NOMO-1 (cell line): ENCODE measurements at regions not wholly inside any gene's neighbourhood (a gene's known extent, or its start where the extent isn't known, plus 50 kb on each side); places are given as distances from the start of the nearest gene placed in this dataset.
"Not testable (repeated sequence)": the region's sequence is repeated elsewhere in the genome, so short reads cannot be mapped to it uniquely, and the experiment has no call there.

ENCODE experiments used
- DNase-seq, 2 experiments: peaks; one replicate each; lab custom pipeline; 2025; ENCODE audit not compliant: unreplicated experiment in 2 of 2; lab: John Stamatoyannopoulos, UW

- no peak for DNase-seq
These were observed 224.5 kb upstream of the CHAC2 start for GRCh38 chr2:53543083-53543482.

- DNase-seq = no peak
These were observed 230.8 kb upstream of the CHAC2 start for GRCh38 chr2:53536583-53537361.

DNA sequence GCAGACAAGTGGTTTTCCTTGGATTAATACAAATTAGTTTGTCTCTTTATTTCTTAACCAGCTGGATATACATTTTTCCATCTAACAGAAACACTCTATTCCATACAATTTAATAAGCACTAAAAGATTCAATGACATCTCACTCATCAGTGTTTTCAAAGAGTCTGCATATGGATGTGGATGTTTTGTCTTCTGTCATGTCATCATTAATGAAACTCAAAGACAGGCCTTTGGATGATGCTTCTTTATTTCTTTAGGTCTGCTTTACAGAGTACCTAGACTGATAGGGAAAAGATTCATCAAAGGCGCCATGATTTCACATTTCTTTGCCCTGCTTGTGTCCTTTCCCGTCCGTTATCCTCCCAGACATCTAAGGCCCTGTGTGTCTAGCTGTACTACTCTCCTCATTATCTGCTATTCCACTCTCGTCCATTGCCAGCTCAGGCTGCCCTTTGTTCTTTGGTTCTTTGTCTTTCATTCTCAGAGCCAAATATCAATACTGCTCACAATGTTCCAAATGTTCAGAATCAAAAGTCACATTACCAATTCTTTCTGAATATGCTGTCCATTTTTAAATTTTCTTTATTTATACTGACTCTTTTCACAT is 232.3 kb upstream of the CHAC2 start:
- no peak for DNase-seq

- DNase-seq = no peak
These were observed 237.5 kb upstream of the CHAC2 start for GRCh38 chr2:53530126-53530525.

DNA sequence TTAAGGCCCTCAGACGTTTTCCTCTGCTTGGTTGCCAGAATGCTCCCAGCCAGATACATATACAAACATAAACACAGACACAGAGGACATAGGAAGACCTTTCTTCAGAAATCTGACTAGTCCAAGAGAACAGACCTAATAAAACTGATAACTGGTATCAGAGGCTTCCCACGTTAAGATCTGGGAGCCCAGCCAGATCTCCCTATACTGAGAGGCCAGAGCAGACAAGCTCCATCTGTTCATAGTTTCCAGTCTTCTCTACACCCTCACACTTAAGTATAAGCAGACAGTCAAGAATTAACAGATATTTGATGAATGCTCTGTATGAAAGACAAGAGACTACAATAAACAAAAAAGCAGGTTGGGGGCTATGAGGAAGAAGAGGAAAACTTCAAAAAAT is 240.5 kb upstream of the CHAC2 start:
- DNase-seq = no peak

DNA sequence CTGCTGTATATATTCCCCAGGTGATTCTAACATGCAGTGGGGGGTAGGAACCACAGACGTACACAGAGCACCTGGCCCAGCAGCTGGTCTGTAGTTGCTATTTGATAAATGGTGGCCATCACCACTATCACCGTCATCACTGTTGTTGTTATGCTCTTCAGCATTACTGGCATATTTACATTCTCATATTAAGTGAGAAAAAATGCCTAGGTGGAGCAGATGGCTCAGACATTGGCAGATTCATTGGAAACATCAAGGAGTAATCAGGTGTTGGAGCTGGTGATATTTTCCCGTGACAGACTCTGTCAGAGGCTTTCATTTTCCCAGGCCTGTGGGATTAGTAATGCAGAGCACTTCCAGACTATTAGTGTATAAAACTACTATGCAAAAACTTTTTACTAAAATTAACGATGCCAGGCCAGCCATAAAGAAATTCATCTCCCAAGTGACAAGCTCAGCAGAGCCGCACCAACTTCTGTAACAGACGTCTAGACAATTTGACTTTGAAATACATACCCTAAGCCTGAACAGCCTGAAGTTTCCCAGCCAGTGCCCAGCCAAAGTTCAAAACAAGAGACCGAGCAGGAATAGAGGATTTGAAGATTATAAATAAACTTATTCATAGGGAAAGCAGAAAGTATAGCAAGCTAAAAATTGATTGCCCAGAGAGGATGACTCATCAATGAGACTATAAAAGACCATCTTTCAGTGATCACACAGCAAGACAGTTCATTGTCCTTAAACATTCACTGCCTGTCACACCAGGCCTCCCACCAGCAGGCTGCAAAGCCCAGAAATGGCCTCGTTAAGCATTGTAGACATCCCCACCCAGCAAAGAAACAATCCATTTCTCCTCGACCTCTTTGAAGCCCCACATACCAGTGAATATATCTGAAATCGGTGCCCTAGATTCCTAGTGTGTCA is 247.4 kb upstream of the CHAC2 start:
- no peak for DNase-seq

DNA sequence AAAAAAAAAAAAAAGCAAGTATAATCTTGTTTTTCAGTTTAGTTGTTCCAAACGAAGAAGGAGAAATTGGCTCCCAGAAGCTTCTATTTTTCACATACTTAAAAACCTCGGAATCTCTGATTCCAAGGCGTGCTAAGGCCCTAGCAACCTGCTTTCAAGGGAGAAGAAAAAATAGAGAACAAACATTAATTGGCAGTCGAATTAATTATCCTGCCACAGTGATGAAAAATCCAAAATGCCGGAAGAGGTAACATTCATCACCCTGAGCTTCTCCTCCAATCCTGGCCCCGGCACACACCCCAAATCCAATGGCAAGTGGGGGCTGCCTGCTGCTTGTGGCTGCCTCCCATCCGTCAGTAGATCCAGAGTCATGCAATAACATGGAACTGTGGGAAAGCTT is 250.2 kb upstream of the CHAC2 start:
- DNase-seq = no peak

GRCh38 chr2:53516650-53517049 is 251.0 kb upstream of the CHAC2 start:
- peak in 1 of 2 experiments; percentile 5 for DNase-seq

DNA sequence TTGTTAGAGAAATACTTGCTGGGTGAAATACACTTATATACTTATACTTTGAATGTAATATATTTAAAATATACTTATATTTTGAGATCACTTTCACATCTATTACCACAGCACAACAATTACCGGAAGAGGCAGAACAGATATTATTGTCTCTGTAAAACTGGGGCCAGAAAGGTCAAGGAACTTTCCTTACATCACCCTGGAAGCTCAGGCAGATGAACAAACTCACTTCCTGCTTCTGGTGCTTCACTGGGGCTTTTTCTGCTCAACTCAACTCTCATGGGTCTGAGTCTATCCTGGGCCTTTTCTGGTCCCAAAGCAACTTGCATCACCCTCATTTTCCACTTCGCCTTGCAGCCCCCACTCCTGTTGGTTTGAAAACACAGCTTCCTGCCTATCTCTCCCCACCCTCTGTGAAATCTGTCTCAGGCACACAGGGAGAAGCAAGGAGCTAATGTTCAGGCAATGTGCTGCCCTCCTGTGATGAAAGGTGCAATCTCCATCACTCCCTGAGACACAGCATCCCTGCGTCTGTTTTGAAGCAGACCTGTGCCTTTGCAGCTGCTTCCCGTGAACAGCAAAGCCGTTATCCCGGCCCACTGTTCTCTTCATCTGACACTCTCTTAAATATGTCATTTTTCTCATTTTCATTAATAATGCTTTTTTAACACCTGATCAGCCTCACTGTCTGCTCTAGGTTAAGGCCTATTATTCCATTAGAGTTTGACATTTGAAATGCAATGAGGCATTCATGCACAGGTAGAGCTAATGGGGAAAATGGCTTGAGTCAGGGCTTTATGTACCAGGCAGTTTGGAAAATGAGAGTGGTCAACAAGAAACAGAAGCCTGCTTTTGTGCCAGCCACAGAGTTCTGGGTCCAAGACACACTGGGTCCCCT is 251.9 kb upstream of the CHAC2 start:
- no peak for DNase-seq

DNA sequence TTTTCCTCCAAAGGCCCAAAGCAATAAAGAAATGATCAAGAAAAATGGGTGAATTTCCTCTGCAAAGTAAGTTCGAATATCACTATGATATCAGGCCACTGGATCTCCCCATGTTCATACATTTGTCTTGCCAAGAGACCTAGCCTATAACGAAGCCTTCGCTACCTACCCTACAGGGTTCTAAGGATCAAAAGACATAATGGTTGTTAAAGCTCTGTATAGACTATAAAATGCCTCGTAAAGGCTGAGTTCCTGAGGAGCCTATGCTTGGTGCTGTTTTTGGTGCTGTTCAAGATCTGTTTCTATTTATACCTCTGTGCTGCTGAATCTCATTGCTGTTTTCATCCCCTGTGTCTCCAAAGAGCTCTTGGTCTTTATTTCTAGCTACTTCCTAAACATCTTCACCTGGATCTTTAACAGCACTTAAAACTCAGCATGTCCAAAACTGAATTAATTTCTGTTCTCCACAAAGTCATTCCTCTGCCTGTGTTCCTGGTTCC is 254.4 kb upstream of the CHAC2 start:
- no peak for DNase-seq

- DNase-seq = no peak
These were observed 255.4 kb upstream of the CHAC2 start for GRCh38 chr2:53512071-53512826.

DNA sequence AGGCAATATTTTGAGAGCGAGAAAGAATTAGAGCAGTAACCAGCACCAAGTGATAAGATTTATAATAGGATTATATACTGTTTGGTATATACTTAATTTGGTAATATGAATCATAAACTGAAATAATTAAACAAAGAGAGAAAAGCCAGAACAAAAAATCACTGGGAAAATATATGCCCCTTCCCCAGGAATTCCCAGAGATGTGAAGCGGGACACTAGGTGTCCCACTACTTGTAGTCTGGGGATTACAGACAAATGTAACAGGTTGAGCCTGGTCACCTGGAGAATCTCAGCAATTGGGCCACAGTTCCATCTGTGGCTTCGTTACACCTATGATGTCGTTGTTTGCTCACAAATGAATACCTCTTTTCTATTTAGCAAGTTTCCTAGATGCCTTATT is 256.1 kb upstream of the CHAC2 start:
- DNase-seq = no peak

- DNase-seq = no peak
These were observed 257.2 kb upstream of the CHAC2 start for GRCh38 chr2:53510401-53510800.

DNA sequence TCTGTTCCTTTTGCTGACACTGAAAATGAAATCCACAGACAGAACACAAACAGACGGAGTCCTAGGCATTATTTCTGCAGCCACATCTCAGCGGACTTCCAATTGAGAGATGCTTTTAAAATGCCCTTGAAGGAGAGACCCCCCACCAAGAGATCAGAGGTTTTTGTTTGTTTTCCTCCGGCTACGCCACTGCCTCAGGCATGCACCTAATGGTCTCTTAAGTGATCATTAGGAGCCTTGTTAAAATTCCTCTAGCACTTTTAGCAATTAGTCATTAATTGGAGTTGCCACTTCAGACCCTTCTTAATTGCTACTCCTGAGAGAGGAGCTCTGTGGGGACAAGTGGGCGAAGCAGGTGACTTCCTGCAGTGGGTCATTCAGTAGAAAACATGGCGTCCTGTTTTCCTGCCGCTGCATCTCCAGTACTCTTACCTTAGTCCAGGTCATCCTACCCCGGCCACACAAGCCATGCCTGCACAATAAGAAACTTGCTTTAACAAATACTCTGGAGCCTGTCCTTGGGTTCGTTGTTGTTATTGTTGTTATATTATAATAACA is 257.7 kb upstream of the CHAC2 start:
- DNase-seq = no peak

DNA sequence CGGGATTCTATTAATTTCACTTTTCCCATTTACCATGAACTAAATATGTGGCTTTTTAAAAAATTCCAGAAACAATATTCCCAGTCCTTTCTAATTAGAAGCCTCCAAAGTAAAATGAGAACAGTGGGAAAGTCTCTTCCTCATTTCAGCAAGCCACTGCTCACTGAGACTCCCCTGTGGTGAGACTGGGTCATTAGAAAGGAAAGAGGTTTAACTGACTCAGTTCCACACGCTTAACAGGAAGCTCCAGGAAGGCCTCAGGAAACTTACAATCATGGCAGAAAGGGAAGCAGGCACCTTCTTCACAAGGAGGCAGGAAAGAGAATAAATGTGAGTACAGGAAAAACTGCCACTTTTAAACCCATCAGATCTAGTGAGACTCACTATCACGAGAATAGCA is 258.9 kb upstream of the CHAC2 start:
- no peak for DNase-seq

DNA sequence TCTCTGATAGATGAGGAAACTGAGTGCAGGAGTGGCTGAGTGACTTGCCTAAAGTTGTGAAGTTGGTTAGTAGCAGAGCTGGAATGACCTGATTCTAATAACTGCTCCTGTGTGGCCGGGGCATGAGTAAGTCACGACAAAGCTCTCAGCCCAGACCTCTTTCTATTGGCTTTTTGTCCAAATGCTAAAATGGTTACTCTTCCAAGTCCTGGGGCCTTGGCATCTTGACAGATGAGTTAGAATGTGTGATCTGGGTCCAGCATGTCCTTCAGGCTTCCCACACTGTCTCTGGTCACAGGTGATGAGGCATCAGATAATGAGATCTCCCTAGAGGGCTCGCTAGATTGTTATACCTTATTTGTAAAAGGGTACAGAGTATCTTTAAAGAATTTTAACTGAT is 260.5 kb upstream of the CHAC2 start:
- DNase-seq = not testable (repeated sequence)

DNA sequence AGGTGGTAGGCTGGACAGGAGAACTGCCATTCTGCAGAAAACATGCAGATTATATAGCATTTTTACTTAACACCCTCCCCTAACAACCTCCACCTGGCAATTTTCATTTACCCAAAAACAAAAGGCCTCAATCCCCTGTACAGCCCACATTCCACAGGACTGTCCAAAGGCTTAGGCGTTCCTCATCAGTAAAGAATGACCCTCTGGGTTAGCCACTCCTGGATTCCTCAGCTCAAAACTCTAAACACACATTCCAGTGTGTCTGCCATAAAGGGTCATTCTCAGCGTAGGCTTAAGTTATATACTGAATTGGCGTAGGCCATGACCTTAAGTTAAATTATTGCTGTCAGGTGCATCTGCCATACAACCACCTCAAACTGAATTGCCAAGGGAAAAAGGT is 261.8 kb upstream of the CHAC2 start:
- DNase-seq = no peak

GRCh38 chr2:53504507-53504906 is 263.1 kb upstream of the CHAC2 start:
- DNase-seq = no peak

- DNase-seq = no peak
These were observed 267.4 kb upstream of the CHAC2 start for GRCh38 chr2:53500181-53500580.
